ENCODE measurements at regions not wholly inside any gene's neighbourhood (a gene's known extent, or its start where the extent isn't known, plus 50 kb on each side); places are given as distances from the start of the nearest gene placed in this dataset.

- DNase-seq: no peak
- in situ Hi-C loops (cut with MboI; ENCODE audit: low pct_unique_long_range_greater_than_20kb, low sequenced_read_pairs): no loop called here
These were observed 231.1 kb upstream of the SALL1 start for GRCh38 chr16:51382211-51382610.

GRCh38 chr16:51376080-51376479 lies 225.0 kb upstream of the SALL1 start:
- no peak for DNase-seq
- in situ Hi-C loops (cut with MboI; ENCODE audit: low pct_unique_long_range_greater_than_20kb, low sequenced_read_pairs): no loop called here

- no peak for DNase-seq
- in situ Hi-C loops (cut with MboI; ENCODE audit: low pct_unique_long_range_greater_than_20kb, low sequenced_read_pairs): no loop called here
These were observed 223.7 kb upstream of the SALL1 start for GRCh38 chr16:51374790-51375189.

- in situ Hi-C loops (cut with MboI; ENCODE audit: low pct_unique_long_range_greater_than_20kb, low sequenced_read_pairs): no loop called here
- no peak for DNase-seq
These were observed 223.3 kb upstream of the SALL1 start for GRCh38 chr16:51374346-51374745.

- in situ Hi-C loops (cut with MboI; ENCODE audit: low pct_unique_long_range_greater_than_20kb, low sequenced_read_pairs): no loop called here
- no peak for DNase-seq
These were observed 214.6 kb upstream of the SALL1 start for GRCh38 chr16:51365715-51366114.

GRCh38 chr16:51359141-51359955 lies 208.3 kb upstream of the SALL1 start:
- in situ Hi-C loops (cut with MboI; ENCODE audit: low pct_unique_long_range_greater_than_20kb, low sequenced_read_pairs): no loop called here
- no peak for DNase-seq

GRCh38 chr16:51357839-51358238 lies 206.8 kb upstream of the SALL1 start:
- DNase-seq: no peak
- in situ Hi-C loops (cut with MboI; ENCODE audit: low pct_unique_long_range_greater_than_20kb, low sequenced_read_pairs): no loop called here

- in situ Hi-C loops (cut with MboI; ENCODE audit: low pct_unique_long_range_greater_than_20kb, low sequenced_read_pairs): no loop called here
- DNase-seq: no peak
These were observed 204.8 kb upstream of the SALL1 start for GRCh38 chr16:51355875-51356274.

- in situ Hi-C loops (cut with MboI; ENCODE audit: low pct_unique_long_range_greater_than_20kb, low sequenced_read_pairs): no loop called here
- DNase-seq: no peak
These were observed 204.1 kb upstream of the SALL1 start for GRCh38 chr16:51355195-51355594.

GRCh38 chr16:51353055-51353454 lies 202.0 kb upstream of the SALL1 start:
- in situ Hi-C loops (cut with MboI; ENCODE audit: low pct_unique_long_range_greater_than_20kb, low sequenced_read_pairs): no loop called here
- no peak for DNase-seq

GRCh38 chr16:51349626-51350025 lies 198.6 kb upstream of the SALL1 start:
- in situ Hi-C loops (cut with MboI; ENCODE audit: low pct_unique_long_range_greater_than_20kb, low sequenced_read_pairs): no loop called here
- DNase-seq: no peak

- in situ Hi-C loops (cut with MboI; ENCODE audit: low pct_unique_long_range_greater_than_20kb, low sequenced_read_pairs): no loop called here
- DNase-seq: no peak
These were observed 192.3 kb upstream of the SALL1 start for GRCh38 chr16:51343411-51343810.

- in situ Hi-C loops (cut with MboI; ENCODE audit: low pct_unique_long_range_greater_than_20kb, low sequenced_read_pairs): no loop called here
- no peak for DNase-seq
These were observed 190.1 kb upstream of the SALL1 start for GRCh38 chr16:51341204-51341603.

- no peak for DNase-seq
- in situ Hi-C loops (cut with MboI; ENCODE audit: low pct_unique_long_range_greater_than_20kb, low sequenced_read_pairs): no loop called here
These were observed 186.6 kb upstream of the SALL1 start for GRCh38 chr16:51337662-51338061.

- in situ Hi-C loops (cut with MboI; ENCODE audit: low pct_unique_long_range_greater_than_20kb, low sequenced_read_pairs): no loop called here
- no peak for DNase-seq
These were observed 177.7 kb upstream of the SALL1 start for GRCh38 chr16:51328733-51329132.

GRCh38 chr16:51327001-51327400 lies 175.9 kb upstream of the SALL1 start:
- in situ Hi-C loops (cut with MboI; ENCODE audit: low pct_unique_long_range_greater_than_20kb, low sequenced_read_pairs): no loop called here
- no peak for DNase-seq

GRCh38 chr16:51326131-51326856 lies 175.2 kb upstream of the SALL1 start:
- no peak for DNase-seq
- in situ Hi-C loops (cut with MboI; ENCODE audit: low pct_unique_long_range_greater_than_20kb, low sequenced_read_pairs): no loop called here

- DNase-seq: no peak
- in situ Hi-C loops (cut with MboI; ENCODE audit: low pct_unique_long_range_greater_than_20kb, low sequenced_read_pairs): no loop called here
These were observed 170.2 kb upstream of the SALL1 start for GRCh38 chr16:51321251-51321650.

GRCh38 chr16:51317575-51317974 lies 166.5 kb upstream of the SALL1 start:
- in situ Hi-C loops (cut with MboI; ENCODE audit: low pct_unique_long_range_greater_than_20kb, low sequenced_read_pairs): no loop called here
- DNase-seq: no peak

- in situ Hi-C loops (cut with MboI; ENCODE audit: low pct_unique_long_range_greater_than_20kb, low sequenced_read_pairs): no loop called here
- DNase-seq: no peak
These were observed 162.1 kb upstream of the SALL1 start for GRCh38 chr16:51313198-51313597.

Measured in KBM-7 (cell line).